T-helper 2 cell treated with Interferon-gamma antibody and Interleukin-4, amounts not matched to agents 5 μg/mL and 100 μg/mL, for 36 hours (primary cell): ENCODE measurements at regions not wholly inside any gene's neighbourhood (a gene's known extent, or its start where the extent isn't known, plus 50 kb on each side); places are given as distances from the start of the nearest gene placed in this dataset.

Source experiments
- DNase-seq: peaks from one replicate; pipeline ENCODE4 v3.0.0; 2021; ENCODE audit warnings: low spot score
- H3K27ac Mint-ChIP-seq: one replicate; pipeline ENCODE4 v1.8.0; 2021; ENCODE audit warnings: mild to moderate bottlenecking, mixed read lengths
- H3K27me3 Mint-ChIP-seq: one replicate; pipeline ENCODE4 v1.8.0; 2021; ENCODE audit warnings: low read depth, mixed read lengths
- H3K36me3 Mint-ChIP-seq: one replicate; pipeline ENCODE4 v1.8.0; 2021; ENCODE audit warnings: low read depth, mixed read lengths
- H3K4me1 Mint-ChIP-seq: one replicate; pipeline ENCODE4 v1.8.0; 2021; ENCODE audit warnings: low read depth, mixed read lengths
- H3K4me3 Mint-ChIP-seq: one replicate; pipeline ENCODE4 v1.8.0; 2022; ENCODE audit warnings: mild to moderate bottlenecking, moderate library complexity, mixed read lengths
- H3K9me3 Mint-ChIP-seq: one replicate; pipeline ENCODE4 v1.8.0; 2021; ENCODE audit warnings: mixed read lengths

DNA sequence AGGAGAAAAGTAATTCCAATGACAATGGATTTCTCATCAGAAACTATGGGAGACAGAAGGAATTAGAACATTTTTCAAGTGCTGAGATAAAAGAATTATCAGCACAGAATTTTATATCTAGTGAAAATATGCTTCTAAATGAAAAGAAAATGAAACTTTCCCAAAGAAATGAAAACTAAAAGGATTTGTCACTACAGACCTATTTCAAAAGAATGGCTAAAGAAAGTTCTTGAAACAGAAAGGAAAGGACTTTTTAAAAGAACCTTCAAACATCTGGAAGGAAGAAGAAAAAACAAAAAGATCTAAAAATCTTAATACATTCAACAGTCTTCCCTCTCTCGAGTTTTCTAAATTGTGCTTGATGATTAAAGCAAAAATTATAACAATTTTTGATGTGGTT, 255.4 kb downstream of the FAM76B start:
- H3K4me1 Mint-ChIP-seq: no peaks in the 10 kb centered on the region
- H3K9me3 Mint-ChIP-seq: peaks cover 14% of the 10 kb centered on the region
- peaks cover 3% of the 10 kb centered on the region for H3K36me3 Mint-ChIP-seq
- no peak overlapping the region for H3K4me3 Mint-ChIP-seq
- no peak overlapping the region for H3K27ac Mint-ChIP-seq
- no peaks in the 10 kb centered on the region for H3K27me3 Mint-ChIP-seq
- DNase-seq: no peak

GRCh38 chr11:95531116-95531515, 258.5 kb downstream of the FAM76B start:
- DNase-seq: no peak
- Mint-ChIP-seq H3K27ac (no peak overlapping the region), H3K4me1 (no peaks in the 10 kb centered on the region), H3K4me3 (no peak overlapping the region), H3K36me3 (peaks cover 3% of the 10 kb centered on the region), H3K27me3 (no peaks in the 10 kb centered on the region), H3K9me3 (peaks cover 10% of the 10 kb centered on the region)

- Mint-ChIP-seq H3K36me3 (no peaks in the 10 kb centered on the region), H3K4me1 (no peaks in the 10 kb centered on the region), H3K4me3 (no peak overlapping the region), H3K27me3 (no peaks in the 10 kb centered on the region), H3K9me3 (no peaks in the 10 kb centered on the region), H3K27ac (no peak overlapping the region)
- no peak for DNase-seq
Measured at GRCh38 chr11:95524314-95525036, 265.1 kb downstream of the FAM76B start.

DNA sequence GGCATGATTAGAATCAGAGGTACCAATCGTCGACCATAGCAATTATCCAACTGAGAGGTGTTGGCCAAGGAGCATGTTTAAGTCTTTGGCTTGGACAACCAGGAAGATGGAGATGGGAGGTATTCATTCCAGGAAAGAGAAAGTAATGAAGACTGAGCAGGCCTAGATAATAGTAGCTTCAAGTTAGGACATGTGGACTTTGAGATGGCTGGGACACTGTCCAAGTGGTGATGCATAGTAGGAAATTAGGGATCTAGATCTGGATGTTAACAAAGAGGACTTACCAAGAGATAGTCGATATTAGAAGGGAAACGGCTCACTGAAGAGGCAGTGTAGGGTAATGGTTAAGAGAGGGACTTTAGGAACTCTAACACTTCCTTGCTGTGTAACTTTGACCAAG, 266.7 kb downstream of the FAM76B start:
- H3K9me3 Mint-ChIP-seq: no peaks in the 10 kb centered on the region
- H3K4me1 Mint-ChIP-seq: no peaks in the 10 kb centered on the region
- H3K27ac Mint-ChIP-seq: no peak overlapping the region
- H3K36me3 Mint-ChIP-seq: no peaks in the 10 kb centered on the region
- no peak for DNase-seq
- H3K4me3 Mint-ChIP-seq: no peak overlapping the region
- no peaks in the 10 kb centered on the region for H3K27me3 Mint-ChIP-seq

DNA sequence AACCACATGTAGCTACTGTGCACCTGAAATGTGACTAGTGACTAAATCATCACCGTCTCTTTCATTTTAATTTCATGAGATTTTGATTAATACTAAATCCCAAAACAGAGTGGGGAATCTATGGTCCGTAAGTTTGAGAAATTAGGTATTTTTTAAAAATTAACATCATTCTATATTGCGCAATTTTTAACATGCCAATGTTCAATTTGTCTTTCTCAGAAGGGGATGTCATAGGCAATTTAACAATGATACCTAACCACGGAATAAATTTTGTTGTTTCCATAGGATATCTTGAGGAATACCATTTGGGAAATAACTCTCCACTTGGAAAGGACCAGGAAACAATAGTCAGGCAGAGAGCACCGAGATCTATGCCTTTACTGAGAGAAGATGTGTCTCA, 267.7 kb downstream of the FAM76B start:
- no peaks in the 10 kb centered on the region for H3K9me3 Mint-ChIP-seq
- no peak overlapping the region for H3K27ac Mint-ChIP-seq
- H3K4me1 Mint-ChIP-seq: no peaks in the 10 kb centered on the region
- H3K27me3 Mint-ChIP-seq: no peaks in the 10 kb centered on the region
- no peaks in the 10 kb centered on the region for H3K36me3 Mint-ChIP-seq
- no peak for DNase-seq
- H3K4me3 Mint-ChIP-seq: no peak overlapping the region

DNA sequence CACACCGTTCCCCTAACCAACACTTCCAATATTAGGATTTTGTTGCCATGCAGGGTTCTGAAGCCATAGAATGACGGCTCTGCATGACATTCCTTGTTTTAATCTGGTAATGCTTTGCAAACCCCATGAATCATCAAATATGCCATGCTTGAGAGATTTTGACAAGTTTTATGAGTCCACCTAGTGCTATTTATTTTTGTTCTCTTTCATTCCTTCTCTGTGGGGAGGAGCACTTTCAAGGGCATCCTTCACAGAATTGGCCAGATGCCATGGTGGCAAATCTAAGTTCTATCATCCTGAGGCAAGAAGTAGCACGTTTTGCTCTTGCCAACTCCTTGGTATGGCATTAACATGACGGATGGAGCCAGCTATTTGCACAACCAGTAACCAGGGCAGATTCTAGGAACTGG, 268.4 kb downstream of the FAM76B start:
- Mint-ChIP-seq H3K4me3 (no peak overlapping the region), H3K4me1 (no peaks in the 10 kb centered on the region), H3K9me3 (no peaks in the 10 kb centered on the region), H3K36me3 (no peaks in the 10 kb centered on the region), H3K27ac (no peak overlapping the region), H3K27me3 (no peaks in the 10 kb centered on the region)
- DNase-seq: no peak

DNA sequence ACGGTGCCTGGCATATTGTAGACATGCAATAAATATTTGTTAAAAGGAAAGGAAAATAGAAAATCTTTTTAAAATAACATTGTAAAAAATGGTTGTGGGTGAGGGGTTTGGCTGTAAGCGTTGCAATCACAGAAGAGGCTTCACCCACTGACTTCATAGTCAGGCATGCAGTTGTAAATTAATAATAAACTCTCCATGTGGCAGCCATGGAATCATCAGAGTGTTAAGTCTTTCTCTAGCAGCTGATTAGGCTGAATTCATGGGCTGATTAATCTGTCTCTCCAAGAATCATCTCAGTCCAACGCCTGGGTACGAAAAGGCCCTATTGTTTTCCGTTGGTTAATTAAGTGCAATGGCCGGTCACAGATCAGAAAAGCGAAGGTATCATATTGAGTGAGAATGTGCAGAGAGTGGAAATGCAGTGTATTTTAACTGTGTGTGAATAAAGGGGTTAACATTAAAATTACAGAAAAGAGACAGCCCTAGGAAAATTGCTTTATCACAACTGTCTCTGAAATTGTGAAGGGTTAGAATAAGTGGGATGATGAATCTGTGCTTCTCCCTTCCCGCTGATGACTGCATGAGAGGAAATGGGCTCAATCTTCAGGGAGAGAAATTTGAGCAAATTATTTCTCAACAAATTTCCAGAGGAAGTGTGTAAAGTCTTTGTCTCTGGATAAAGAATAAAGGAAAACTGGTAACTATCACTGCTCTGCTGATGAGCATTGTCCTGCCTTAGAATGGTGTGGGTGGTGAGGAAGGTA, 269.0 kb downstream of the FAM76B start:
- Mint-ChIP-seq H3K4me1 (no peaks in the 10 kb centered on the region), H3K9me3 (no peaks in the 10 kb centered on the region), H3K4me3 (no peak overlapping the region), H3K36me3 (no peaks in the 10 kb centered on the region), H3K27me3 (no peaks in the 10 kb centered on the region), H3K27ac (no peak overlapping the region)
- no peak for DNase-seq

DNA sequence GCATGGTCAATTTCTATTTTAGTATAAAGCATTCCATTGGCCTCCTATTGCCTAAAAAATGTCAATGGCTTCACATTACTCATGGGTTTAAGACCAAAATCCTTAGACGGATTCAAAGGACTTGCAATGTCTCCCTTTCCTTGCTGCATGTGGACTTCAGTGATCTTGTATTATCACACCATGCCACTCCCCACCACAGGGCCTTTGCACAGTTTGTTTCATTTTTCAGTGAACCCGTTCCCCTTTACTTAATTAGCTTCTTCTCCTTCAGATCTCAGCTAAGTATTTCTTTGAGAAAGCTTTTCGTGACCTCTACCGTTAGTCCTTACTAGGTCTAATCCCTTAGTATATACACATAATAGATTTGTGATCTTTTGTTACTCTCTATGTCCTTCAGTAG, 269.7 kb downstream of the FAM76B start:
- H3K4me1 Mint-ChIP-seq: no peaks in the 10 kb centered on the region
- H3K9me3 Mint-ChIP-seq: no peaks in the 10 kb centered on the region
- no peaks in the 10 kb centered on the region for H3K36me3 Mint-ChIP-seq
- no peak overlapping the region for H3K4me3 Mint-ChIP-seq
- no peak overlapping the region for H3K27ac Mint-ChIP-seq
- no peaks in the 10 kb centered on the region for H3K27me3 Mint-ChIP-seq
- no peak for DNase-seq

GRCh38 chr11:95517453-95517852, 272.1 kb downstream of the FAM76B start:
- no peaks in the 10 kb centered on the region for H3K4me1 Mint-ChIP-seq
- no peak overlapping the region for H3K27ac Mint-ChIP-seq
- H3K27me3 Mint-ChIP-seq: no peaks in the 10 kb centered on the region
- H3K9me3 Mint-ChIP-seq: no peaks in the 10 kb centered on the region
- H3K36me3 Mint-ChIP-seq: no peaks in the 10 kb centered on the region
- no peak for DNase-seq
- H3K4me3 Mint-ChIP-seq: no peak overlapping the region

- no peak for DNase-seq
- Mint-ChIP-seq H3K4me1 (no peaks in the 10 kb centered on the region), H3K4me3 (no peak overlapping the region), H3K27ac (no peak overlapping the region), H3K36me3 (no peaks in the 10 kb centered on the region), H3K9me3 (no peaks in the 10 kb centered on the region), H3K27me3 (no peaks in the 10 kb centered on the region)
Measured at GRCh38 chr11:95516786-95517185, 272.8 kb downstream of the FAM76B start.

DNA sequence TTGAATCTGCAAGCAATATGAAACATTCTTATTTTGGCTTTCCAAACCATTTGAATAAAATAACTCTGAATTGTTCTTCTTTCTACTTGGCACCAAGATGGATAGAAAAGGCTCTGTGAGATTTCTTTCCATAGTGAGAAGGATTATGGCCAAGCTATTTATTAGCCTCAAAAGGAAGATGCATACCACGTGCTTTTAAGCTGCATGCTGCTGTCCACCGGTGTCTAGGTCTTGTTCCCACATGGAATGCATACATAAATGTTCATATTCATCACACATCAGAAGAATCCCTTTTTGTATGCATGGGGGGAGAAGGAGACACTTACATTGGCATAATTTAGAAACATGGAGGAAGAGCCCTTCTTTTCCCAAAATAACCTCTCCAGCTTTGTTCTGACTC, 273.4 kb downstream of the FAM76B start:
- no peaks in the 10 kb centered on the region for H3K4me1 Mint-ChIP-seq
- no peaks in the 10 kb centered on the region for H3K36me3 Mint-ChIP-seq
- H3K4me3 Mint-ChIP-seq: no peak overlapping the region
- DNase-seq: no peak
- H3K27ac Mint-ChIP-seq: no peak overlapping the region
- H3K27me3 Mint-ChIP-seq: no peaks in the 10 kb centered on the region
- H3K9me3 Mint-ChIP-seq: no peaks in the 10 kb centered on the region

DNA sequence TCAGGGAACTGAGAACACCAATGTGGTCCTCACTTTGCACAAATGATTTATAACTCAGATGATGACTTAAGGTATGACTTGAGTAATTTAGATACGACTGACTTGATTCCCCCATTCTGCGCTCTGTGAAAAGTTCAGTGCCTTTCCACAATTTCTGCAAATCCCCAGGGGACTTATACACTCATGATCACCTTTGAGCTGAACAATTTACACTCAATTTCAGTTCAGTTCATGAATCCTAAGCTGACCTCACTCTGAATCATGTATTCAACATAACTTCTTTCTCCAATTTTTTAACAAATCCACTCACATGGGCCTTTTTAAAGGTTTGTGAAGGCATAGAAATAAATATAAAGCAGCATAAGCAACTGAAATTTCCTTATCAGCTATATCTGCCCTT, 274.2 kb downstream of the FAM76B start:
- no peaks in the 10 kb centered on the region for H3K36me3 Mint-ChIP-seq
- H3K4me1 Mint-ChIP-seq: no peaks in the 10 kb centered on the region
- H3K4me3 Mint-ChIP-seq: no peak overlapping the region
- H3K9me3 Mint-ChIP-seq: no peaks in the 10 kb centered on the region
- no peak overlapping the region for H3K27ac Mint-ChIP-seq
- DNase-seq: no peak
- no peaks in the 10 kb centered on the region for H3K27me3 Mint-ChIP-seq

DNA sequence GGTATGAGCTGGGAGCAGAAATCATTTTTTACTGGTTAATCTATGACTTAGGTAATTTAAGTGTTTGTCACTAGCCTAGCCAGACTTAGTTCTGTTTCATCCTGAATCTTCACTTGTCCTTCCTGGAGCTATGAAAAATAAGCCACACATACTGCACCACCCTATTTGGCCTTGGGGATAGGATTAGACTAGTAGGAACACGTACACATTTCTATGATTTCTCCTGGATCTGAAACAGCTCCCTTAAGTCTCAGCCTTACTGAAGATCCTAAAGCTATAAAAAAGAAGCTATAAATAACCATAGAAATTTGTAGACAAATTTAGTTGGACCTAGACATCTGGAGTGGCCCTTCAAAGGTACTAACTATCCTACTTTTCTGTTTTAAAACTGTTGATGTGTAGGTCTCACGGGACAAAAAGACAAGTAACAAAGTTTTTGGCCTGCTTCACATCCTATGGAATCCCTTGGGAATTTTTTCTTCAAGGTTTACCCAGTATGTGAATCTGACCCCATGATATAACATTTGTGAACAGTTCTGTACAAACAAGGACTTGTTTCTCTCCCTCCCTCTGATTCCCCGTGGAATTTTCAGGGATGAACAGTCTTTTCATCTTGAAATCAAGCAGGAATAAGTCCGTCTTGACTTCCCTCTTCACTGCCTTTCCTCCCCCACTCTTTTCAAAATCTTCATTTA, 275.0 kb downstream of the FAM76B start:
- Mint-ChIP-seq H3K4me1 (no peaks in the 10 kb centered on the region), H3K9me3 (no peaks in the 10 kb centered on the region), H3K4me3 (no peak overlapping the region), H3K27ac (no peak overlapping the region), H3K36me3 (no peaks in the 10 kb centered on the region), H3K27me3 (no peaks in the 10 kb centered on the region)
- no peak for DNase-seq

- DNase-seq: no peak
- Mint-ChIP-seq H3K4me1 (no peaks in the 10 kb centered on the region), H3K27ac (no peak overlapping the region), H3K27me3 (no peaks in the 10 kb centered on the region), H3K36me3 (no peaks in the 10 kb centered on the region), H3K9me3 (no peaks in the 10 kb centered on the region), H3K4me3 (no peak overlapping the region)
Measured at GRCh38 chr11:95512682-95513081, 276.9 kb downstream of the FAM76B start.
